ENCODE measurements at regions not wholly inside any gene's neighbourhood (a gene's known extent, or its start where the extent isn't known, plus 50 kb on each side); places are given as distances from the start of the nearest gene placed in this dataset.

GRCh38 chr7:153354071-153354470 lies 594.5 kb downstream of the ACTR3B start:
- H3K4me3 ChIP-seq (replicated peaks in 1 of 3; ENCODE audit: low read depth in 2 of 3, low read length in 3 of 3): no peak overlapping the region
- no peaks in the 10 kb centered on the region for H3K36me3 ChIP-seq (replicated peaks in 1 of 2; ENCODE audit: control insufficient read depth in 1 of 2, insufficient read depth in 2 of 2, low read length in 2 of 2)
- no peaks in the 10 kb centered on the region for H3K4me1 ChIP-seq (ENCODE audit: control insufficient read depth in 1 of 2, insufficient read depth in 2 of 2, low read length in 2 of 2)
- Mint-ChIP-seq H3K4me1 (no peaks in the 10 kb centered on the region), H3K27ac (no peak overlapping the region), H3K27me3 (ENCODE audit: low read depth in 3 of 3) (no peaks in the 10 kb centered on the region), H3K36me3 (no peaks in the 10 kb centered on the region), H3K9me3 (peaks cover 5 to 17% (median 6%) of the 10 kb centered on the region in 7 donors), H3K4me3 (no peak overlapping the region)
- no peaks in the 10 kb centered on the region for H3K79me2 ChIP-seq (ENCODE audit: insufficient read depth, low read length)
- no peak overlapping the region for H3K4me2 ChIP-seq (replicated peaks; ENCODE audit: extremely low read depth, low read length, poor library complexity, severe bottlenecking)
- H2AFZ ChIP-seq (ENCODE audit: insufficient read depth, low read depth, low read length, poor library complexity, severe bottlenecking): no peak overlapping the region
- intact Hi-C loops (cut with micrococcal nuclease): no loop called here
- no peak overlapping the region for H3K27ac ChIP-seq (ENCODE audit: low read depth in 1 of 2, low read length in 2 of 2)
- WGBS (ENCODE audit: insufficient coverage): no CpG with 5 or more reads among the region's 5 CpGs
- H4K20me1 ChIP-seq (ENCODE audit: insufficient read depth, low read length): no peaks in the 10 kb centered on the region
- TF ChIP-seq, protein P1, sequence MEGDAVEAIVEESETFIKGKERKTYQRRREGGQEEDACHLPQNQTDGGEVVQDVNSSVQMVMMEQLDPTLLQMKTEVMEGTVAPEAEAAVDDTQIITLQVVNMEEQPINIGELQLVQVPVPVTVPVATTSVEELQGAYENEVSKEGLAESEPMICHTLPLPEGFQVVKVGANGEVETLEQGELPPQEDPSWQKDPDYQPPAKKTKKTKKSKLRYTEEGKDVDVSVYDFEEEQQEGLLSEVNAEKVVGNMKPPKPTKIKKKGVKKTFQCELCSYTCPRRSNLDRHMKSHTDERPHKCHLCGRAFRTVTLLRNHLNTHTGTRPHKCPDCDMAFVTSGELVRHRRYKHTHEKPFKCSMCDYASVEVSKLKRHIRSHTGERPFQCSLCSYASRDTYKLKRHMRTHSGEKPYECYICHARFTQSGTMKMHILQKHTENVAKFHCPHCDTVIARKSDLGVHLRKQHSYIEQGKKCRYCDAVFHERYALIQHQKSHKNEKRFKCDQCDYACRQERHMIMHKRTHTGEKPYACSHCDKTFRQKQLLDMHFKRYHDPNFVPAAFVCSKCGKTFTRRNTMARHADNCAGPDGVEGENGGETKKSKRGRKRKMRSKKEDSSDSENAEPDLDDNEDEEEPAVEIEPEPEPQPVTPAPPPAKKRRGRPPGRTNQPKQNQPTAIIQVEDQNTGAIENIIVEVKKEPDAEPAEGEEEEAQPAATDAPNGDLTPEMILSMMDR (IDR thresholded peaks at IDR 0.05): no peak
- DNase-seq: no peak
- peaks cover 5 to 9% of the 10 kb centered on the region in 2 donors for H3K9me3 ChIP-seq (replicated peaks in 1 of 2; ENCODE audit: control insufficient read depth in 1 of 2, insufficient read depth in 1 of 2, low read length in 2 of 2)
- no peak overlapping the region for H3K9ac ChIP-seq (ENCODE audit: insufficient read depth, low read length, poor library complexity, severe bottlenecking)
- H3K27me3 ChIP-seq (ENCODE audit: control insufficient read depth in 2 of 2, insufficient read depth in 2 of 2, low read length in 2 of 2): no peaks in the 10 kb centered on the region

GRCh38 chr7:153370092-153370491 lies 610.5 kb downstream of the ACTR3B start:
- Mint-ChIP-seq H3K4me1 (no peaks in the 10 kb centered on the region), H3K9me3 (peaks cover 3 to 15% (median 11%) of the 10 kb centered on the region in 7 donors), H3K4me3 (no peak overlapping the region), H3K36me3 (no peaks in the 10 kb centered on the region), H3K27me3 (ENCODE audit: low read depth in 3 of 3) (no peaks in the 10 kb centered on the region), H3K27ac (no peak overlapping the region)
- no peaks in the 10 kb centered on the region for H4K20me1 ChIP-seq (ENCODE audit: insufficient read depth, low read length)
- no peaks in the 10 kb centered on the region for H3K36me3 ChIP-seq (replicated peaks in 1 of 2; ENCODE audit: control insufficient read depth in 1 of 2, insufficient read depth in 2 of 2, low read length in 2 of 2)
- TF ChIP-seq, protein P1 (IDR thresholded peaks at IDR 0.05): no peak
- peaks cover 15 to 17% of the 10 kb centered on the region in 2 donors for H3K9me3 ChIP-seq (replicated peaks in 1 of 2; ENCODE audit: control insufficient read depth in 1 of 2, insufficient read depth in 1 of 2, low read length in 2 of 2)
- no peaks in the 10 kb centered on the region for H3K4me1 ChIP-seq (ENCODE audit: control insufficient read depth in 1 of 2, insufficient read depth in 2 of 2, low read length in 2 of 2)
- 91% methylated on average over 5 of the region's 5 CpGs for WGBS (ENCODE audit: insufficient coverage)
- intact Hi-C loops (cut with micrococcal nuclease): no loop called here
- no peak for DNase-seq
- H3K4me3 ChIP-seq (replicated peaks in 1 of 3; ENCODE audit: low read depth in 2 of 3, low read length in 3 of 3): no peak overlapping the region
- H2AFZ ChIP-seq (ENCODE audit: insufficient read depth, low read depth, low read length, poor library complexity, severe bottlenecking): no peak overlapping the region
- H3K27ac ChIP-seq (ENCODE audit: low read depth in 1 of 2, low read length in 2 of 2): no peak overlapping the region
- no peak overlapping the region for H3K4me2 ChIP-seq (replicated peaks; ENCODE audit: extremely low read depth, low read length, poor library complexity, severe bottlenecking)
- no peaks in the 10 kb centered on the region for H3K27me3 ChIP-seq (ENCODE audit: control insufficient read depth in 2 of 2, insufficient read depth in 2 of 2, low read length in 2 of 2)
- H3K9ac ChIP-seq (ENCODE audit: insufficient read depth, low read length, poor library complexity, severe bottlenecking): no peak overlapping the region
- no peaks in the 10 kb centered on the region for H3K79me2 ChIP-seq (ENCODE audit: insufficient read depth, low read length)

Data from CD14-positive monocyte (primary cell).